Activated effector memory CD4-positive, alpha-beta T cell treated with anti-CD3 and anti-CD28 coated beads, Interleukin-2, amount 50 U/mL, for 16 hours (primary cell): ENCODE measurements at regions not wholly inside any gene's neighbourhood (a gene's known extent, or its start where the extent isn't known, plus 50 kb on each side); places are given as distances from the start of the nearest gene placed in this dataset.

ENCODE experiments used
- DNase-seq: peaks from one replicate; pipeline ENCODE4 v3.0.0-alpha.2; 2020

GRCh38 chr4:182062458-182062857, 180.7 kb upstream of the TENM3 start:
- no peak for DNase-seq

GRCh38 chr4:182062936-182063335, 180.3 kb upstream of the TENM3 start:
- DNase-seq, result no peak

GRCh38 chr4:182063651-182064050, 179.6 kb upstream of the TENM3 start:
- DNase-seq, result no peak

- no peak for DNase-seq
Measured at GRCh38 chr4:182065255-182065654, 177.9 kb upstream of the TENM3 start.

GRCh38 chr4:182066037-182066436, 177.2 kb upstream of the TENM3 start:
- no peak for DNase-seq

- DNase-seq, result no peak
Measured at GRCh38 chr4:182067828-182068227, 175.4 kb upstream of the TENM3 start.

- no peak for DNase-seq
Measured at GRCh38 chr4:182068920-182069319, 174.3 kb upstream of the TENM3 start.

- no peak for DNase-seq
Measured at GRCh38 chr4:182073278-182073677, 169.9 kb upstream of the TENM3 start.

GRCh38 chr4:182074139-182074538, 169.1 kb upstream of the TENM3 start:
- no peak for DNase-seq

GRCh38 chr4:182074810-182075209, 168.4 kb upstream of the TENM3 start:
- no peak for DNase-seq

GRCh38 chr4:182082910-182083309, 160.3 kb upstream of the TENM3 start:
- DNase-seq, result no peak

GRCh38 chr4:182083671-182084410, 159.4 kb upstream of the TENM3 start:
- no peak for DNase-seq

- DNase-seq, result no peak
Measured at GRCh38 chr4:182085051-182085480, 158.1 kb upstream of the TENM3 start.

- no peak for DNase-seq
Measured at GRCh38 chr4:182089326-182089725, 153.9 kb upstream of the TENM3 start.

GRCh38 chr4:182090186-182090585, 153.0 kb upstream of the TENM3 start:
- DNase-seq, result no peak

- DNase-seq, result no peak
Measured at GRCh38 chr4:182091128-182091527, 152.1 kb upstream of the TENM3 start.

GRCh38 chr4:182093431-182093831, 149.8 kb upstream of the TENM3 start:
- DNase-seq, result no peak

GRCh38 chr4:182093935-182094334, 149.3 kb upstream of the TENM3 start:
- no peak for DNase-seq

- DNase-seq, result no peak
Measured at GRCh38 chr4:182101618-182102017, 141.6 kb upstream of the TENM3 start.

GRCh38 chr4:182102576-182102975, 140.6 kb upstream of the TENM3 start:
- DNase-seq, result no peak

GRCh38 chr4:182103614-182104319, 139.4 kb upstream of the TENM3 start:
- no peak for DNase-seq

- no peak for DNase-seq
Measured at GRCh38 chr4:182105416-182105815, 137.8 kb upstream of the TENM3 start.

GRCh38 chr4:182107931-182108330, 135.3 kb upstream of the TENM3 start:
- DNase-seq, result no peak

GRCh38 chr4:182111586-182111985, 131.6 kb upstream of the TENM3 start:
- no peak for DNase-seq

- no peak for DNase-seq
Measured at GRCh38 chr4:182113779-182114178, 129.4 kb upstream of the TENM3 start.
